ENCODE measurements at regions not wholly inside any gene's neighbourhood (a gene's known extent, or its start where the extent isn't known, plus 50 kb on each side); places are given as distances from the start of the nearest gene placed in this dataset.

- no peak for TF ChIP-seq POLR2A (IDR thresholded peaks at IDR 0.05)
- TF ChIP-seq CTCF (IDR thresholded peaks at IDR 0.05) = no peak
Measured at GRCh38 chr19:29378543-29379080, 147.2 kb upstream of the VSTM2B start.
